ENCODE measurements at regions not wholly inside any gene's neighbourhood (a gene's known extent, or its start where the extent isn't known, plus 50 kb on each side); places are given as distances from the start of the nearest gene placed in this dataset.
"Not testable (repeated sequence)": the region's sequence is repeated elsewhere in the genome, so short reads cannot be mapped to it uniquely, and the experiment has no call there.

DNA sequence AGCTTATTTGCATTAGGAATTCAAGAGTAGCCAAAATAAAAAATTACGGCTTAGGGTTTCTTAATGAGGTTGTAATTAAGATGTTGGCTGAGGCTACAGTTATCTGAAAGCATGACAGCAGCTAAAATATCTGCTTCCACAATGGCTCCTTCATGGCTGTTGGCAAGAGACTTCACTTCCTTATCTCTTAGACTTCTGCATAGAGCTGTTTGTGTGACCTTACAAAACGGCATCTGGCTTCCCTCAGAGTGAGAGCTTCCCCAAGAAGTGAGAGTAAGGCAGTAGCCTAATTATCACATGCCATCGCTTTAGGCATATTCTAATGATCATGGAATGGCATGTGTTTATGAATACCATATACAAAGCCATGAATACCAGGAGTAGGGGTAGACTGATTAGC, 57.6 kb downstream of the CCDC59 start:
- Histone ChIP-seq H3K27me3 (replicated peaks; ENCODE audit: control insufficient read depth, insufficient read depth, low read length) (no peaks in the 10 kb centered on the region), H3K4me1 (ENCODE audit: control insufficient read depth, insufficient read depth, low read length) (no peaks in the 10 kb centered on the region), H3K9ac (ENCODE audit: low read length) (no peak overlapping the region), H3K9me3 (ENCODE audit: control insufficient read depth, low read length) (no peaks in the 10 kb centered on the region), H3K36me3 (ENCODE audit: control insufficient read depth, insufficient read depth, low read length, severe bottlenecking) (no peaks in the 10 kb centered on the region), H3K4me3 (ENCODE audit: low read length) (no peak overlapping the region)
- no peak for DNase-seq (ENCODE audit: low read depth)

DNA sequence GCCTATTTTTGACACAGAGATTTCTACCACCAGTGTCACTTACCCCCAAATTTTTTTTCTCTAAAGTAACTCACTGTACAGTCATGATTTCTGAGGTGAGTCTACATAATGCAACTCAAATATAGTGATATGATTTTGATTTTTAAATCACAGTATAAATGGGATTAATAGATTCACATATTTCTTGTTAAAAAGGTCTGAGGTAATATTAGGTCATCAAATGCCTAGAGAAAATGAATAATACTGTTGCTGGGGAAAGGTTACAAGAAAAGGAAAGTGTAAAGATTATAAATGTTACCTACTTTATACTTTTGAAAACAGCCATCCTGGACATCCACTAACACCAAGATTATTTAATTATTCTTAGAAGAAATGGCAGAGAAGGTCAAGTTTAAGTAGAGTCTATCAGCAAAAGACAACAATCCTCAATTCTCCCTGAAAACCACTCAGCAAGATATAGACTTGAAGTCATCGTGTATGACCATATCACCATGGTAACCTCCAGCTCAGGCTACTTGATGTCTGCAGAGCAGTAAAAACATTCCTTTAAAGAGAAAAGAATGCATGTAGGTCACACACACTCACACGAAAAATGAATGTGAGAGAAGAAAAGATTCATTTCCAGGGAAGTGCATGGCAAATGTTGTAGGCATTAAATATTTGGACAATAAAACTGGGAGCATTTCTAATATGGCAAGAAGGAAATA, 58.7 kb downstream of the CCDC59 start:
- Histone ChIP-seq H3K4me1 (ENCODE audit: control insufficient read depth, insufficient read depth, low read length) (no peaks in the 10 kb centered on the region), H3K9ac (ENCODE audit: low read length) (no peak overlapping the region), H3K27me3 (replicated peaks; ENCODE audit: control insufficient read depth, insufficient read depth, low read length) (no peaks in the 10 kb centered on the region), H3K9me3 (ENCODE audit: control insufficient read depth, low read length) (no peaks in the 10 kb centered on the region), H3K36me3 (ENCODE audit: control insufficient read depth, insufficient read depth, low read length, severe bottlenecking) (no peaks in the 10 kb centered on the region), H3K4me3 (ENCODE audit: low read length) (no peak overlapping the region)
- peak; percentile 47 for DNase-seq (ENCODE audit: low read depth)

DNA sequence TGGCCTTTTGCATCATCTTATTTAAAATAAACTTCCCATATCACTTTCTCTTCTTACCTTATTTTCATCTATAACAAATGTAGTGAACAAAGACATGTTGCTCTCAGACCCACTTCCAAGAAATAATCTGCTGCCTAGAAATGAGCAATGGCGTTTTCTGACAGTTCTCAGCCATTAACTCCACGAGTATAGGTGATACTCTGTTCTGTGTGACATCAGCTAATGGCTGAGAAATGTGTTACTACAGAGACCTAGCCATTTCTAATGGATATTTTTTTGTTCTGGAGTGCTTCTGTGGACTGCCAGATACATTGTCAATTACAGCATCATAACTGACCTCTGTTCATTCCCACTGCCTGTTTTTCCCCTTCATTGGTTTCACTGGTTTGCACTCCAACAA, 67.8 kb downstream of the CCDC59 start:
- no peak overlapping the region for H3K4me3 ChIP-seq (ENCODE audit: low read length)
- H3K36me3 ChIP-seq (ENCODE audit: control insufficient read depth, insufficient read depth, low read length, severe bottlenecking) = no peaks in the 10 kb centered on the region
- H3K9ac ChIP-seq (ENCODE audit: low read length) = no peak overlapping the region
- H3K27me3 ChIP-seq (replicated peaks; ENCODE audit: control insufficient read depth, insufficient read depth, low read length) = no peaks in the 10 kb centered on the region
- H3K4me1 ChIP-seq (ENCODE audit: control insufficient read depth, insufficient read depth, low read length) = no peaks in the 10 kb centered on the region
- DNase-seq (ENCODE audit: low read depth) = no peak
- H3K9me3 ChIP-seq (ENCODE audit: control insufficient read depth, low read length) = no peaks in the 10 kb centered on the region

DNA sequence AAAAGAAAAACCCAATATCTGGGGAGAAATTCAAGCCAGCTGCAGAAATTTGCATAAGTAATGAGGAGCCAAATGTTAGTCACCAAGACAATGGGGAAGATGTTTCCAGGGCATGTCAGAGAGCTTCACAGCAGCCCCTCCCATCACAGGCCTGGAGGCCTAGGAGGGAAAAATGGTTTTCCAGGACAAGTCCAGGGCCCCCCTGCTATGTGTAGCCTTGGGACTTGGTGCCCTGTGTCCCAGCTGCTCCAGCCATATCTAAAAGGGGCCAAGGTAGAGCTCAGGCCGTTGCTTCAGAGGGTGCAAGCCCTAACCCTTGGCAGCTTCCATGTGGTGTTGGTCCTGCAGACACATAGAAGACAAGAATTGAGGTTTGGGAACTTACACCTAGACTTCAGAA, 76.9 kb downstream of the CCDC59 start:
- not testable (repeated sequence) for H3K4me3 ChIP-seq (ENCODE audit: low read length); H3K4me1 ChIP-seq (ENCODE audit: control insufficient read depth, insufficient read depth, low read length); H3K27me3 ChIP-seq (replicated peaks; ENCODE audit: control insufficient read depth, insufficient read depth, low read length); DNase-seq (ENCODE audit: low read depth); H3K9me3 ChIP-seq (ENCODE audit: control insufficient read depth, low read length); H3K9ac ChIP-seq (ENCODE audit: low read length); H3K36me3 ChIP-seq (ENCODE audit: control insufficient read depth, insufficient read depth, low read length, severe bottlenecking)

DNA sequence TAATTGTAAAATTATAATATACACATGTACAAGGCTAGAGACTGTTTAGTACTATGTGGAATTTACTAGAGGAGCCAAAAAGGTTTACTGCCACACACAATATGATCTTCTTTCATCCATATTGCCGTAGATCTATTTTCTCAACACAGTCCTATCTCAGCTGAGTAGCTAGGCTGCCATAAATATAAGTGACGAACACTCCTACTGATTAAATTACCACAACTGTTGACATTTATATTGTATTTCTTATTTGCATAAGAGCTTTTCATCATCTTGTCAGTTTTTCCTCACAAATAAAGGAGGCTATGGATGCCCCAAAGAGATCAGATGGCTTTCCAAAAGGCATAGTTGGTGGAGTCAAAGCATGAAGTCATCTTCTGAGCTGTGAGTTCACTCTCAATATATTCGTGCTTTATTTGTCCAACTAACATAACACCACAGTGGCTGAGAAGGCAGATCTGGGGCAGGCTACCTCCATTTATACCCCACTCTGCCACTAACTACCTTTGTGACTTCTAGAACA, 78.6 kb downstream of the CCDC59 start:
- Histone ChIP-seq H3K4me3 (ENCODE audit: low read length) (no peak overlapping the region), H3K9me3 (ENCODE audit: control insufficient read depth, low read length) (peaks cover 4% of the 10 kb centered on the region), H3K4me1 (ENCODE audit: control insufficient read depth, insufficient read depth, low read length) (no peaks in the 10 kb centered on the region), H3K9ac (ENCODE audit: low read length) (no peak overlapping the region), H3K27me3 (replicated peaks; ENCODE audit: control insufficient read depth, insufficient read depth, low read length) (no peaks in the 10 kb centered on the region), H3K36me3 (ENCODE audit: control insufficient read depth, insufficient read depth, low read length, severe bottlenecking) (no peaks in the 10 kb centered on the region)
- DNase-seq (ENCODE audit: low read depth) = no peak

DNA sequence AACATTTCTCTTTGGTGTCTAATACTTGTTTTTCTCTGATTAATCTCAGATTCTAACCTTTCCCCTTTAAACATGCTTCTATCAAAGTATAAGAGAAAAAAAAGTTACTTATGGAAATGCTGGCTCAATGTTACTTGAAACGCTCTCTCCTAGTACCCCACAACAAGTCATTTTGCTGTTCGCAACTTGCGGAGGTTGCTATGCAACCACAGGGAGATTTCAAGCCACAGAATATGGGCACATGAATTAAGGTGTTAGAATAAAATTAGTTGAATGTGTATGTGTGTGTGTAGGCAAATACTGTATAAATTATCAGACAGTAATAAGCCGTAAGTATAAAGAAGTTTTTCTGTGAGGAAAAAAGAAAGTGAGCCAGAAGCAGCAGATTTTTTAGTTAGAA, 80.6 kb downstream of the CCDC59 start:
- no peaks in the 10 kb centered on the region for H3K27me3 ChIP-seq (replicated peaks; ENCODE audit: control insufficient read depth, insufficient read depth, low read length)
- H3K9ac ChIP-seq (ENCODE audit: low read length) = no peak overlapping the region
- H3K4me1 ChIP-seq (ENCODE audit: control insufficient read depth, insufficient read depth, low read length) = no peaks in the 10 kb centered on the region
- no peak overlapping the region for H3K4me3 ChIP-seq (ENCODE audit: low read length)
- H3K9me3 ChIP-seq (ENCODE audit: control insufficient read depth, low read length) = peaks cover 4% of the 10 kb centered on the region
- no peaks in the 10 kb centered on the region for H3K36me3 ChIP-seq (ENCODE audit: control insufficient read depth, insufficient read depth, low read length, severe bottlenecking)
- no peak for DNase-seq (ENCODE audit: low read depth)

DNA sequence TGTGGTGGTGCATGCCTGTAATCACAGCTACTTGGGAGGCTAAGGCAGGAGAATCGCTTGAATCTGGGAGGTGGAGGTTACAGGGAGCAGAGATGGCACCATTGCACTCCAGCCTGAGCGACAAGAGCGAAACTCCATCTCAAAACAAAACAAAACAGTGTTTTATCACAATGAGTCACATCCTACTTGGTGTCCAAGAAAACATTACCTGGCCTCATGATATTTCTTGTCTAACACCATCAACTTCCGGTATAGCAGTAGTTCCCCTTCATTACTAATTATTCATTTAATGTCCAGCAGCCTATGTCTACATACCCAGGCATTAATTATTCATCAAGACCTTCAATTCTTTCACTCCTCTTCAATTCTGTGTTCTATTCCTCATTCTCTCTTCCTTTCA, 115.5 kb downstream of the CCDC59 start:
- no peaks in the 10 kb centered on the region for H3K4me1 ChIP-seq (ENCODE audit: control insufficient read depth, insufficient read depth, low read length)

DNA sequence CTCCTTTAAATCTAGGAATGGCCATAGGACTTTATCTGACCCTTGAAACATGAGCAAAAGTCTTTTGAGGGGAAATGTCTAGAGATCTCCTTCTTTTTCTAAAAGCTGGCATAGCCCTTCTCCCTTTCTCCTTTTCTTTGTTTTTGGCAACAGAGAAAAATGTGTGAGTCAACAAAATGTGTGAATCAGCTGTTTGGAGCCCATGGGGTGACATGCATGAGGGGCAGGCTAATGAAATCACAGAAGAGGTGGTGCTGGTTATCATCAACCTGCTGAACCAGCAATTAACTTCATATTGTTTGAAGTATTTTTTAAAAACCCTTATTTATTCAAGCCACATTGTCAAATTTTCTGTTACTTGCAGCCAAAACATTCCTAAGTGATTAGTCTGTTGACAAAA, 132.3 kb downstream of the CCDC59 start:
- no peak for DNase-seq (ENCODE audit: low read depth)
- H3K36me3 ChIP-seq (ENCODE audit: control insufficient read depth, insufficient read depth, low read length, severe bottlenecking) = no peaks in the 10 kb centered on the region
- no peaks in the 10 kb centered on the region for H3K9me3 ChIP-seq (ENCODE audit: control insufficient read depth, low read length)

More for the DNA sequence above, 115.5 kb downstream of the CCDC59 start:
- Histone ChIP-seq H3K9ac (ENCODE audit: low read length) (no peak overlapping the region), H3K9me3 (ENCODE audit: control insufficient read depth, low read length) (no peaks in the 10 kb centered on the region), H3K4me3 (ENCODE audit: low read length) (no peak overlapping the region), H3K27me3 (replicated peaks; ENCODE audit: control insufficient read depth, insufficient read depth, low read length) (no peaks in the 10 kb centered on the region), H3K36me3 (ENCODE audit: control insufficient read depth, insufficient read depth, low read length, severe bottlenecking) (no peaks in the 10 kb centered on the region)
- no peak for DNase-seq (ENCODE audit: low read depth)

DNA sequence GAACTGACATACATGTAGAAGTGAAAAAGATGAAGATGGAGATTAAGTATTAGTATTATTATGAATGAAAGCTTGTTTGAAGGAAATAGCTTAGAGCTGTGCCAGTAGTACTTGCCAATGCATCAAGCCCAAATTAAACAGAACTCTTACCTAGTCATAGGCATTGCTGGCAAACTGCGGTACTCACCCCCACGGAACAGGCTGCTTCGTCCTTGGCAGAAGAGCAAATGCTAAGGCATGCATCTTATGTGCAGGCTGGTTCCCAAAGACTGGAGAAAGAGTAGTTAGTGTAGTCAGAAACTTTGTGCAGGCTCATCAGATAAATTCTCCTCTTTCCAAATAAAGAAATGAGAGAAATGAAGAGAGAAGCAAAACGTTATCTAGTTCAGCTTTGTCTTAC, 134.8 kb downstream of the CCDC59 start:
- no peaks in the 10 kb centered on the region for H3K4me1 ChIP-seq (ENCODE audit: control insufficient read depth, insufficient read depth, low read length)

More for the DNA sequence above, 132.3 kb downstream of the CCDC59 start:
- Histone ChIP-seq H3K4me3 (ENCODE audit: low read length) (no peak overlapping the region), H3K9ac (ENCODE audit: low read length) (no peak overlapping the region), H3K4me1 (ENCODE audit: control insufficient read depth, insufficient read depth, low read length) (no peaks in the 10 kb centered on the region), H3K27me3 (replicated peaks; ENCODE audit: control insufficient read depth, insufficient read depth, low read length) (no peaks in the 10 kb centered on the region)

DNA sequence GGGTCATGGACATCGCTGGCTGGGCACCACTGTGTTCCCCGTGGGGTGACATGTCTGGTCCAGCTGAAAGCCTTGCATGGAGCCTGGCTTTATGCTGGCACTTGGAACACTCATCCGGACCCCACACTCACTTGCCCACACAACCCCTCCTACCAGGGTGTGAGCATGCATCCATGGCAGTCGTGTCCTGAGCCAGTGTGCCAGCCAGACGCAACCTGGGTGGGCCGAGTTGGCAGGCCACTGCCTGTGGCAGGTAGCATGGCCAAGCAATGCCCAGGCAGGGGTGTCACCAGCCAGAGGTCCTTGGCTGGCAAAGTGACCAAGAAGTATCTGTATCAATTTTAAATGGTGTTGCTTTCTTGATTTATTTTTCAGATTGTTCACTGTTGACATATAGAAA, 141.7 kb downstream of the CCDC59 start:
- H3K4me3 ChIP-seq (ENCODE audit: low read length) = no peak overlapping the region
- peaks cover 20% of the 10 kb centered on the region for H3K9me3 ChIP-seq (ENCODE audit: control insufficient read depth, low read length)
- no peaks in the 10 kb centered on the region for H3K4me1 ChIP-seq (ENCODE audit: control insufficient read depth, insufficient read depth, low read length)
- H3K27me3 ChIP-seq (replicated peaks; ENCODE audit: control insufficient read depth, insufficient read depth, low read length) = no peaks in the 10 kb centered on the region
- DNase-seq (ENCODE audit: low read depth) = no peak
- no peaks in the 10 kb centered on the region for H3K36me3 ChIP-seq (ENCODE audit: control insufficient read depth, insufficient read depth, low read length, severe bottlenecking)
- H3K9ac ChIP-seq (ENCODE audit: low read length) = no peak overlapping the region

More for the DNA sequence above, 134.8 kb downstream of the CCDC59 start:
- DNase-seq (ENCODE audit: low read depth) = no peak
- Histone ChIP-seq H3K27me3 (replicated peaks; ENCODE audit: control insufficient read depth, insufficient read depth, low read length) (no peaks in the 10 kb centered on the region), H3K9ac (ENCODE audit: low read length) (no peak overlapping the region), H3K36me3 (ENCODE audit: control insufficient read depth, insufficient read depth, low read length, severe bottlenecking) (no peaks in the 10 kb centered on the region), H3K4me3 (ENCODE audit: low read length) (no peak overlapping the region), H3K9me3 (ENCODE audit: control insufficient read depth, low read length) (no peaks in the 10 kb centered on the region)

DNA sequence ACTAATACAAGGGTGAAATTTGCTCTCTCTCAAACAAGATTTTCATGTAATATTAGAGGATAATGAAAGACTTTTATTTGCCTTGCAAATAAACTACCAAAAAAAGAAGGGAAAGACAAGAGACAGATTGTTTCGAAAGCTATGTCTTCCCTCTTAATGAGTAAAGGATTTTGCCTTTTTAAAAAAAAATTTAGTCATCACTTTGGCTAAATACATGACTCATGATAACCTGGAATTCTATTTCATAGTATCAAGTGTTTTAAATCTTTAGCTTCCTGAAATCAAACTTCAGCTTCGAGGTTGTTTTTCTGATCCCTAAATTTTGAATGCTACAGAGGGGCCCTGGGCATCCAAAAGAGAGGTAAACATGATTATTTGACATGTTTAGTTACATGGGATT, 144.4 kb downstream of the CCDC59 start:
- DNase-seq (ENCODE audit: low read depth) = no peak
- Histone ChIP-seq H3K9ac (ENCODE audit: low read length) (no peak overlapping the region), H3K9me3 (ENCODE audit: control insufficient read depth, low read length) (peaks cover 27% of the 10 kb centered on the region), H3K4me1 (ENCODE audit: control insufficient read depth, insufficient read depth, low read length) (no peaks in the 10 kb centered on the region), H3K4me3 (ENCODE audit: low read length) (no peak overlapping the region), H3K27me3 (replicated peaks; ENCODE audit: control insufficient read depth, insufficient read depth, low read length) (no peaks in the 10 kb centered on the region), H3K36me3 (ENCODE audit: control insufficient read depth, insufficient read depth, low read length, severe bottlenecking) (no peaks in the 10 kb centered on the region)

DNA sequence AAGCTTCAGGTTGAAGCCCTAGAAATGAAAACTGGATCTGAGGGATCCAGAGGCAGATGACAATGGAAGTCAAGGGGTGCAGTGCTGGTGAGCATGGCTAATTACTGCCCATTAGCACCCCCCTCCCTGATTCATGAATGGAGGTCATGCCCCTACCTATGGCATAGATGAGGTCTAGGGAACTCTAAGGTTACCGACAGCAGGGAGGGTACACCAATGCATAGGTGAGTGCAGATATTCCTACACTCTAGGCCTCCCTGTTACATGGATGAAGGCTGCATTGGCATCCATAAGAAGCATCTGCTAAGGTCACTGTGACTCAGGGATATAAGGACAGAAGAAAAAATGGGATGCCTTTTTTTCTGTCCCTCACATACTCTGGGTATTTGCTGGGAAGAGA, 147.3 kb downstream of the CCDC59 start:
- Histone ChIP-seq H3K4me1 (ENCODE audit: control insufficient read depth, insufficient read depth, low read length) (no peaks in the 10 kb centered on the region), H3K9ac (ENCODE audit: low read length) (no peak overlapping the region), H3K4me3 (ENCODE audit: low read length) (no peak overlapping the region), H3K36me3 (ENCODE audit: control insufficient read depth, insufficient read depth, low read length, severe bottlenecking) (no peaks in the 10 kb centered on the region), H3K27me3 (replicated peaks; ENCODE audit: control insufficient read depth, insufficient read depth, low read length) (no peaks in the 10 kb centered on the region), H3K9me3 (ENCODE audit: control insufficient read depth, low read length) (peaks cover 39% of the 10 kb centered on the region)
- no peak for DNase-seq (ENCODE audit: low read depth)

Data from adipocyte (in vitro differentiated cells).